ENCODE measurements at regions not wholly inside any gene's neighbourhood (a gene's known extent, or its start where the extent isn't known, plus 50 kb on each side); places are given as distances from the start of the nearest gene placed in this dataset.

DNA sequence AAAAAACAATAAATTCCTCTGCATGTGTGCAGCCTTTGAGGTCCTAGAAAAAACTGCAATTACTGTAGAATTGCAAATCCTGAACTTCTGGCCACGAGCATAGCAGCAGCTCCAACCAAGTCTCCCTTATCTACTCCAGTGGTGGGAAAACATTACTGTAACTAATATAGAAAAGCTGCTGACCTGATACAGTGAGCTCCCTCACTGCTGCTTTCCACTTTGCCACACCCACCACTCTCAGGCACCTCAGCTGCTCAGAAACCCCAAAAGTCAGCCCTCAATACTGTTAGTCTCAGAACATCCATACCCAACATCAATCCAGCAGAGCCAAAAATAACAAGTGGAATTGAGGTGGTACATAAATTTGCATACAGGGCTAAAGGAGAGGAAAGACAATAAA, 192.5 kb downstream of the POU4F1 start:
- CTCF ChIA-PET, result no interaction called here
- H4K20me1 ChIP-seq (replicated peaks; ENCODE audit: control insufficient read depth, extremely low read depth, insufficient read depth, low read length), result no peaks in the 10 kb centered on the region
- FAIRE-seq, result no peak
- no peaks in the 10 kb centered on the region for H3K79me2 ChIP-seq (ENCODE audit: control insufficient read depth, insufficient read depth, low read length)
- dilution Hi-C loops (cut with MboI; ENCODE audit: extremely low pct_ligation_motif_present, low sequenced_read_pairs) (no loop called here), intact Hi-C loops (cut with micrococcal nuclease) (no loop called here)
- H3K27me3 ChIP-seq (ENCODE audit: control insufficient read depth in 2 of 2, insufficient read depth in 2 of 2, low read length in 2 of 2), result no peaks in the 10 kb centered on the region
- no peak overlapping the region for H2AFZ ChIP-seq (ENCODE audit: low read depth, low read length)
- no TSS peak for BruUV-seq (replicated peaks)
- POLR2A ChIA-PET, result no interaction called here
- no peak overlapping the region for H3K9ac ChIP-seq (replicated peaks; ENCODE audit: extremely low read depth, insufficient read depth, low read length)
- no peaks in the 10 kb centered on the region for H3K4me1 ChIP-seq (ENCODE audit: control insufficient read depth, extremely low read depth, insufficient read depth, low read length)
- no peaks in the 10 kb centered on the region for H3K9me1 ChIP-seq (replicated peaks; ENCODE audit: control insufficient read depth, extremely low read depth, insufficient read depth, low read length)
- no peak overlapping the region for H3K27ac ChIP-seq (ENCODE audit: insufficient read depth, low read depth, low read length)
- DNase-seq (ENCODE audit: low read depth, low spot score), result no peak
- no peaks in the 10 kb centered on the region for H3K9me3 ChIP-seq (replicated peaks; ENCODE audit: control insufficient read depth, insufficient read depth, low read length)
- no peak overlapping the region for H3K4me3 ChIP-seq (replicated peaks in 1 of 3; ENCODE audit: insufficient read depth in 1 of 3, low read depth in 1 of 3, low read length in 3 of 3)
- TF ChIP-seq JUN (IDR thresholded peaks at IDR 0.05; ENCODE audit: borderline replicate concordance, insufficient read depth, insufficient read length, low read depth) (no peak), POLR2A (IDR thresholded peaks at IDR 0.05; ENCODE audit: low read depth, low read length) (no peak), MYC (IDR thresholded peaks at IDR 0.05; ENCODE audit: low read depth, low read length) (no peak), FOS (IDR thresholded peaks at IDR 0.05; ENCODE audit: borderline replicate concordance, insufficient read depth, low read length) (no peak), GATA2 (IDR thresholded peaks at IDR 0.05; ENCODE audit: insufficient read depth, insufficient read length, low read depth, low read length) (no peak), POLR2AphosphoS5 (IDR thresholded peaks at IDR 0.05; ENCODE audit: insufficient read depth, low read depth, low read length) (no peak), EZH2 (IDR thresholded peaks at IDR 0.05; ENCODE audit: borderline replicate concordance, low read depth, low read length, severe bottlenecking) (no peak)
- TF ChIP-seq, protein P1, sequence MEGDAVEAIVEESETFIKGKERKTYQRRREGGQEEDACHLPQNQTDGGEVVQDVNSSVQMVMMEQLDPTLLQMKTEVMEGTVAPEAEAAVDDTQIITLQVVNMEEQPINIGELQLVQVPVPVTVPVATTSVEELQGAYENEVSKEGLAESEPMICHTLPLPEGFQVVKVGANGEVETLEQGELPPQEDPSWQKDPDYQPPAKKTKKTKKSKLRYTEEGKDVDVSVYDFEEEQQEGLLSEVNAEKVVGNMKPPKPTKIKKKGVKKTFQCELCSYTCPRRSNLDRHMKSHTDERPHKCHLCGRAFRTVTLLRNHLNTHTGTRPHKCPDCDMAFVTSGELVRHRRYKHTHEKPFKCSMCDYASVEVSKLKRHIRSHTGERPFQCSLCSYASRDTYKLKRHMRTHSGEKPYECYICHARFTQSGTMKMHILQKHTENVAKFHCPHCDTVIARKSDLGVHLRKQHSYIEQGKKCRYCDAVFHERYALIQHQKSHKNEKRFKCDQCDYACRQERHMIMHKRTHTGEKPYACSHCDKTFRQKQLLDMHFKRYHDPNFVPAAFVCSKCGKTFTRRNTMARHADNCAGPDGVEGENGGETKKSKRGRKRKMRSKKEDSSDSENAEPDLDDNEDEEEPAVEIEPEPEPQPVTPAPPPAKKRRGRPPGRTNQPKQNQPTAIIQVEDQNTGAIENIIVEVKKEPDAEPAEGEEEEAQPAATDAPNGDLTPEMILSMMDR (IDR thresholded peaks at IDR 0.05; ENCODE audit: extremely low read depth in 1 of 2, insufficient read depth in 1 of 2, low read depth in 1 of 2, low read length in 2 of 2), result no peak
- TF ChIP-seq, protein P2, sequence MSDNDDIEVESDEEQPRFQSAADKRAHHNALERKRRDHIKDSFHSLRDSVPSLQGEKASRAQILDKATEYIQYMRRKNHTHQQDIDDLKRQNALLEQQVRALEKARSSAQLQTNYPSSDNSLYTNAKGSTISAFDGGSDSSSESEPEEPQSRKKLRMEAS (IDR thresholded peaks at IDR 0.05; ENCODE audit: insufficient read depth, insufficient read length), result no peak
- H3K4me2 ChIP-seq (ENCODE audit: insufficient read depth, low read length), result no peak overlapping the region
- no peaks in the 10 kb centered on the region for H3K36me3 ChIP-seq (ENCODE audit: control insufficient read depth in 2 of 2, extremely low read depth in 1 of 2, insufficient read depth in 2 of 2, low read length in 2 of 2)
